HG02840 (cell line): ENCODE measurements at regions not wholly inside any gene's neighbourhood (a gene's known extent, or its start where the extent isn't known, plus 50 kb on each side); places are given as distances from the start of the nearest gene placed in this dataset.
"Not testable (repeated sequence)": the region's sequence is repeated elsewhere in the genome, so short reads cannot be mapped to it uniquely, and the experiment has no call there.

ENCODE experiments used
- ATAC-seq: cut with Tn5 transposase; IDR thresholded peaks from one replicate; pipeline ENCODE4 v1.9.1; 2021; ENCODE audit warnings: mild to moderate bottlenecking, moderate library complexity, moderate number of reproducible peaks; ENCODE audit not compliant: unreplicated experiment, low FRiP score

DNA sequence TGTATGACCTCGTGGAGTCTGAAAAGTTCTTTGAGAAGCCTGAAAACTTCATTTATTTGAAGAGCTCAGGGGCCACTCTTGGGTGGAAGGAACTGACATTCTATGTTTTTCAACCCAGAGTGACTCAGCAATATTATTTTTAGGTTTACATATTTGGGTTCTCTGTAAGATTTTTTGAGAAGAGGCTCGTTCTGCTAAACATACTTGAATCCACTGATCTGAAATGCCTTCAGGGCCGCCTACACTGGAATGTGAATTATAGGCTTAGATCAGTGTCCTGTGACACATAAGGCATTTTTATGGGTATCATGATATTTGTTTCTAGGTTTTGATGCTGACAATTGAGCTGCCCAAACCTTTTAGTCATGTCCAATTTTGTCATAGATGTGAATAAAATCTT is 86.2 kb downstream of the PSAT1 start:
- ATAC-seq, result no peak

- no peak for ATAC-seq
These were observed 89.4 kb downstream of the PSAT1 start for GRCh38 chr9:78386348-78386747.

- ATAC-seq, result no peak
These were observed 89.8 kb downstream of the PSAT1 start for GRCh38 chr9:78386773-78387172.

DNA sequence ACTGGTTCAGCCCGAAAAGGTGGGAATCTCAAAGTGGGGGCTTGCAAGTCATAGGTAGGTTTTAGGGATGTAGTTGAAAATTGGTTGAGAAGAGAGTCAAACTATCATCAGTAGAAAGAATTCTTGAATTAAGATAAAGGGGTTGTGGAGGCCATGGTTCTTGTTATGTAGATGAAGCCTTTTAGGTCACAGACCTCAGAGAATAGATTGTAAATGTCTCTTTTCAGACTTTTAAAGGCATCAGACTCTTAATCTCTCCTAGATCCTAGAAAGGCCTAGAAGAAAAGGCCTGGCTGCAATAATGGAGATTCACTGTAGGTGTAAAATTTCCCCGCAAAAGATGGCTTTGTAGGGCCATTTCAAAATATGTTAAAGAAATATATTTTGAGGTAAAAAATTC is 96.4 kb downstream of the PSAT1 start:
- no peak for ATAC-seq

GRCh38 chr9:78393932-78394331 is 97.0 kb downstream of the PSAT1 start:
- ATAC-seq, result no peak

GRCh38 chr9:78396087-78396486 is 99.2 kb downstream of the PSAT1 start:
- no peak for ATAC-seq

- ATAC-seq, result no peak
These were observed 100.1 kb downstream of the PSAT1 start for GRCh38 chr9:78397045-78397444.

DNA sequence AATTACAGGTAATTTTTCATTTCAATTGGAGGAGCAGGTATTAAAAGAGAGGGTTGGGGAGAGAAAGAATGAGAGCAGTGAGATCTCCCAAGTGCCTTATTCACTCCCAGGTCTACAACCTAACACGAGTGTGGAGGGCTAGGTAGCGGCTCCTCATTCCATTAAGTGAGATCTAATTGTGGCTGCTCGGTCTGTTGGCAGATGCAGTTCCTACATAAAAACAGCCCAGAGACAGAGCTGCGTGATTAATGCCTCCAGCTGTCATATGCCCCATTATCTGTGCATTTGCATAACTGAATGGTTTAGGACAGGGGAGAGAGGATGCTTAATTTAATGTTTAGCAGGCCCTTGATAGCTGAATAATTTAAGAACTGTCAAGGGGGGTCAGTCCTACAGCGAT is 100.5 kb downstream of the PSAT1 start:
- no peak for ATAC-seq

- ATAC-seq, result no peak
These were observed 102.2 kb downstream of the PSAT1 start for GRCh38 chr9:78399153-78399552.

GRCh38 chr9:78400496-78400895 is 103.6 kb downstream of the PSAT1 start:
- no peak for ATAC-seq

DNA sequence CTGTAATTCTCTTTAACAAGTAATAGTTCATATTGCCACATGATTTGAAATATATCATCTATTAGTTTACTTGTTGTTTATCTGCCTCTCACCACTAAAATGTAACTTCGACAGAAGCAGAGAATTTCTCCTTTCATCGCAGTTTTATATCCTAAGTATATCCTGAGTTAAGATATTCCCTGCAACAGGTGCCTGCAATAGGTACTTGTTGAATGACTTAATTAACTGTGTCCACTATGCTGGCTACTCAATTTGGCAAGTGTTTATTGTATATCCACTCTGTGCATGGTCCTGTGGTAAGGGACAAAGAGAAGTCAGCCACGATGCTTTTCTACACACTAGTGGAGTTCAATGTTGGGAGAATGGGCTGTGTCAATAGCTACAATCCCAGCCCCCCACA is 108.5 kb downstream of the PSAT1 start:
- no peak for ATAC-seq

GRCh38 chr9:78406146-78406545 is 109.2 kb downstream of the PSAT1 start:
- no peak for ATAC-seq

DNA sequence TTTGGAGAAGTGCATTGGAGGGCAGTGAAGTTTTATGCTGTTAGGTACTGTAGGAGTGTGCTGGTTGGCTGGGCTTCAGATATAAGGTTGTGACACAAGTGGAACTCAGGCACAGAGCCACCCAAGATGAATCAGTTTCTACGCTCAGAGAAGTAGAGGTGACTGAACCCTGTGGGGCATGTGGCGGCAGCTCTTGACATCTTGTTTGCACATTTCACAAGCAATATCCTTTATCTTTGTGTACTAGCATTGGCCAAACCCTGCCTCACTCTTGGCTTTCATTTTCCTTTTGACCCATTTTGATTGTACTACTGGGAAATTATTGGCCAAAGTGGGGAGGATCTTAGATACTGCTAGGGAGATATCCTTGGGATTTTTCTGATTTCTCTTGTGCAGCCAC is 110.0 kb downstream of the PSAT1 start:
- no peak for ATAC-seq

GRCh38 chr9:78407636-78408312 is 110.8 kb downstream of the PSAT1 start:
- no peak for ATAC-seq

DNA sequence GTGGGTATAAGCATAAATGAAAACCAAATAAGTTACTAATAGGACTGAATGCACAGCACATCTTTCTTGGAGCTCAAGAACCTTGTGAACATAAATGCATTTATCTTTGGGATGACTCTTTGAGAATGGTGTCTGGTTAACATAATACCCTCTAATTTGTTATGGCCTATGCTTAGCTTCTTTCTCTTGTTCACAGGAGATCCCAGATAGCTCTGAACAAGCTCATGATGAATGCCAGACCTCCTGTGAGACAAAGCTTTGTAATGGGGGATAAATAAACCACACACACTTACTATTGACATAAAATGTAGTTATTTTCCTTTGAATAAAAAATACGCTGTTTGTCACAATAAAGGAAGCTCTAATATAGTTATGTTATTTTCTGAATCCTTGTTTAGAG is 111.5 kb downstream of the PSAT1 start:
- ATAC-seq, result no peak

DNA sequence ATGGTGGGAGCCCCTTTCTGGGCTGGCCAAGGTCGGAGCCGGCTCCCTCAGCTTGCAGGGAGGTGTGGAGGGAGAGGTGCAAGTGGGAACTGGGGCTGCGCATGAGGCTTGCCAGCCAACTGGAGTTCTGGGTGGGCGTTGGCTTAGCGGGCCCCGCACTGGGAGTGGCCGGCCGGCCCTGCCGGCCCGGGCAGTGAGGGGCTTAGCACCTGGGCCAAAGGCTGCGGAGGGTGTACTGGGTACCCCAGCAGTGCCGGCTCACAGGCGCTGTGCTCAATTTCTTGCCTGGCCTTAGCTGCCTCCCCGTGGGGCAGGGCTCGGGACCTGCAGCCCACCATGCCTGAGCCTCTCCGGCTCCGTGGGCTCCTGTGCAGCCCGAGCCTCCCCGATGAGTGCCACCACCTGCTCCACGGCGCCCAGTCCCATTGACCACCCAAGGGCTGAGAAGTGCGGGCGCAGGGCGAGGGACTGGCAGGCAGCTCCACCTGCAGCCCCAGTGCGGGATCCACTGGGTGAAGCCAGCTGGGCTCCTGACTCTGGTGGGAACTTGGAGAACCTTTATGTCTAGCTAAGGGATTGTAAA is 113.1 kb downstream of the PSAT1 start:
- not testable (repeated sequence) for ATAC-seq

DNA sequence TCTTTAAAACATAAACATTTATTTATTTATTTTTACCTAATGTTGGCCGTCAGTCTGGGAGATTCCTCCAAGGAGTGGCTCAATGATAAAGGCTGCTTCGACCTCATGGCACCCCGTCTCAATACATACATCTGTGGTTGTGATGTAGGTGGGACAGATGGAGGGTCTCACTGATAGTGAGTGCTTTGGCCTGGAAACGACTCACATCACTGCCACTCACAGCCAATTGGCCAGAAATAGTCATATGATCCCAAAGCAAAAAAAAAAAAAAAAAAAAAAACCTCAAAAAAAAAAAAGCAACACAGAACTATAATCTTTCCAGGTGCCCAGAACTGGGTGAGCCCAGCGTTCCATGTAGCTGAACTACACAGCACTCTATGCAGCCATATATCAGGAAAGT is 125.4 kb downstream of the PSAT1 start:
- no peak for ATAC-seq

- ATAC-seq, result no peak
These were observed 127.4 kb downstream of the PSAT1 start for GRCh38 chr9:78424299-78424698.

- ATAC-seq, result no peak
These were observed 131.7 kb downstream of the PSAT1 start for GRCh38 chr9:78428640-78429039.

DNA sequence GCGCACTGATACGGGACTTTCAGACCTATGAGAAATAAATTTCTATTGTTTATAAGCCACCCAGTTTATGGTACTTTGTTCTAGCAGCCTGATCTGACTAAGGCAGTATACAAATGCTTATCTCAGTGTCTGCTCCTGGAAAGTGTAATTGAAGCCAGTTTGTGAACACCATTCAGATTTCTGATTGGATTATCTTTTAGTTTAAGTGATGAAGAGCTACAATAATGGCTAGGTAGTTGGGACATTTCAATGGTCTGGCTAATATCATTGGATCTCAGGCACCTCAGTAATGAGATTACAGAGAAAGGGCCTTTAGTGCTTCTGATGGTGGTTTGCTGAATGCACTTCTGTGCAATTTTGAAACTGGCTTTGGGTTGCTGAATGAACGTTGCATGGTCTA is 133.5 kb downstream of the PSAT1 start:
- ATAC-seq, result no peak

DNA sequence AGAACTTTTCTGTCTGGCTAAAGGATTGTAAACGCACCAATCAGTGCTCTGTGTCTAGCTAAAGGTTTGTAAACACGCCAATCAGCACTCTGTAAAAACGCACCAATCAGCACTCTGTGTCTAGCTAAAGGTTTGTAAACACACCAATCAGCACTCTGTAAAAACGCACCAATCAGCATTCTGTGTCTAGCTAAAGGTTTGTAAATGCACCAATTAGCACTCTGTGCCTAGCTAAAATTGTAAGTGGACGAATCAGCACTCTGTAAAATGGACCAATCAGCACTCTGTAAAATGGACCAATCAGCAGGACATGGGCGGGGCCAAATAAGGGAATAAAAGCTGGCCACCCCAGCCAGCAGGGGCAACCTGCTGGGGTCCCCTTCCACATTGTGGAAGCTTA is 134.1 kb downstream of the PSAT1 start:
- ATAC-seq, result not testable (repeated sequence)

- no peak for ATAC-seq
These were observed 139.9 kb downstream of the PSAT1 start for GRCh38 chr9:78436873-78437272.

DNA sequence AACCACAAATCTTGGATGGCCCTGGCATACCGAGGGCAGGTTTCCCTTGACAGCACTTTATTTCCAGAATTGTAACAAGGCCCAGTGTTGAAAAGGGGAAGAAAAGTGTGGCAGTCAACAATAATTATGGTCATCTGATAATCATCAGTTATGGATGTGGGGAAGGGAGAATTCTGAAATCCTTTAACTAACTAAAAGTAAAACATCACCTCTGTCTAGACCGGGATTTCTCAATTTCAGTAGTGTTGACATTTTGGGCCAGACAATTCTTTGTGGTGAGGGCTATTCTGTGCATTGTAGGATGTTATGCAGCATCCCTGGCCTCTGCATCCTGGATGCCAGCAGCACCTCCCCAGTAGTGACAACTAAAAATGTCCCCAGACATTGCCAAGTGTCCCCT is 140.4 kb downstream of the PSAT1 start:
- ATAC-seq, result no peak
